Keratinocyte (primary cell): ENCODE measurements at regions not wholly inside any gene's neighbourhood (a gene's known extent, or its start where the extent isn't known, plus 50 kb on each side); places are given as distances from the start of the nearest gene placed in this dataset.

ENCODE experiments used
- DNase-seq: peaks from one replicate; pipeline ENCODE4 v3.0.0-alpha.2; 2011; ENCODE audit warnings: low read depth, missing footprints, low spot score
- FAIRE-seq: peaks from 2 replicates; lab custom pipeline; 2011; peaks lifted over from hg19 to GRCh38; lab: Jason Lieb, UNC
- H2AFZ ChIP-seq: 2 replicates; pipeline ENCODE4 v1.6.0; 2012; ENCODE audit warnings: low read length, control low read depth, inconsistent platforms; ENCODE audit not compliant: control insufficient read depth
- H3K27ac ChIP-seq: 2 replicates; pipeline ENCODE4 v1.5.1; 2011; ENCODE audit warnings: low read length; ENCODE audit not compliant: control insufficient read depth, insufficient read depth
- H3K27me3 ChIP-seq: 3 replicates; pipeline ENCODE4 v1.6.0; 2011; ENCODE audit warnings: low read length; ENCODE audit not compliant: control insufficient read depth, insufficient read depth; ENCODE audit errors: extremely low read depth
- H3K36me3 ChIP-seq, 2 experiments: 2 replicates in 1 of 2; 3 replicates in 1 of 2; pipeline ENCODE4 v1.5.1; 2011; ENCODE audit warnings: low read length in 2 of 2, mild to moderate bottlenecking in 1 of 2; ENCODE audit not compliant: control insufficient read depth in 2 of 2, insufficient read depth in 2 of 2; ENCODE audit errors: extremely low read depth in 1 of 2
- H3K4me1 ChIP-seq: 3 replicates; pipeline ENCODE4 v1.5.1; 2011; ENCODE audit warnings: low read length; ENCODE audit not compliant: control insufficient read depth, insufficient read depth; ENCODE audit errors: extremely low read depth
- H3K4me2 ChIP-seq: 3 replicates; pipeline ENCODE4 v1.6.0; 2011; ENCODE audit warnings: low read depth, low read length; ENCODE audit not compliant: control insufficient read depth, insufficient read depth; ENCODE audit errors: extremely low read depth
- H3K4me3 ChIP-seq, 3 experiments: fragments of 200-600 bp in 1 of 3; sonication (generic) in 1 of 3; 2 replicates in 2 of 3; 3 replicates in 1 of 3; pipeline ENCODE4 v1.5.1; 2011 to 2016; ENCODE audit warnings: low read length in 3 of 3, mild to moderate bottlenecking in 3 of 3, control low read depth in 2 of 3, inconsistent platforms in 1 of 3, low read depth in 1 of 3, mixed read lengths in 1 of 3, mixed run types in 1 of 3, moderate library complexity in 1 of 3; ENCODE audit not compliant: control insufficient read depth in 2 of 3, insufficient read depth in 2 of 3; ENCODE audit errors: extremely low read depth in 1 of 3
- H3K79me2 ChIP-seq: 2 replicates; pipeline ENCODE4 v1.6.0; 2012; ENCODE audit warnings: low read length; ENCODE audit not compliant: control insufficient read depth, insufficient read depth
- H3K9ac ChIP-seq: 3 replicates; pipeline ENCODE4 v1.6.0; 2011; ENCODE audit warnings: low read length; ENCODE audit not compliant: control insufficient read depth, insufficient read depth; ENCODE audit errors: extremely low read depth
- H3K9me1 ChIP-seq: 3 replicates; pipeline ENCODE4 v1.6.0; 2011; ENCODE audit warnings: low read length; ENCODE audit not compliant: control insufficient read depth, insufficient read depth; ENCODE audit errors: extremely low read depth
- H3K9me3 ChIP-seq: 2 replicates; pipeline ENCODE4 v1.5.1; 2012; ENCODE audit warnings: low read depth, low read length; ENCODE audit not compliant: control insufficient read depth
- H4K20me1 ChIP-seq: 3 replicates; pipeline ENCODE4 v1.6.0; 2011; ENCODE audit warnings: low read length; ENCODE audit not compliant: control insufficient read depth, insufficient read depth; ENCODE audit errors: extremely low read depth
- EZH2 ChIP-seq: IDR thresholded peaks from one replicate; pipeline ENCODE4 v1.6.1; 2012; ENCODE audit warnings: inconsistent platforms, mild to moderate bottlenecking, low read length, moderate library complexity
- dilution Hi-C: fragments of 300-500 bp; cut with MboI; formaldehyde crosslinking; loops from one replicate; pipeline ENCODE4 v1.7.0; 2020; ENCODE audit warnings: low sequenced_read_pairs; ENCODE audit not compliant: extremely low pct_ligation_motif_present
- TF ChIP-seq, protein P1 (sequence below), 3 experiments: IDR thresholded peaks in 1 of 3; conservative IDR thresholded peaks in 1 of 3; optimal IDR thresholded peaks in 1 of 3; 2 replicates in 2 of 3; 3 replicates in 1 of 3; pipeline versions ENCODE3 to v1.5.1; 2011; ENCODE audit warnings: low read length in 3 of 3, mild to moderate bottlenecking in 3 of 3, moderate library complexity in 2 of 3, control low read depth in 1 of 3, inconsistent platforms in 1 of 3; ENCODE audit not compliant: insufficient read depth in 2 of 3; ENCODE audit errors: extremely low read depth in 1 of 3

DNA sequence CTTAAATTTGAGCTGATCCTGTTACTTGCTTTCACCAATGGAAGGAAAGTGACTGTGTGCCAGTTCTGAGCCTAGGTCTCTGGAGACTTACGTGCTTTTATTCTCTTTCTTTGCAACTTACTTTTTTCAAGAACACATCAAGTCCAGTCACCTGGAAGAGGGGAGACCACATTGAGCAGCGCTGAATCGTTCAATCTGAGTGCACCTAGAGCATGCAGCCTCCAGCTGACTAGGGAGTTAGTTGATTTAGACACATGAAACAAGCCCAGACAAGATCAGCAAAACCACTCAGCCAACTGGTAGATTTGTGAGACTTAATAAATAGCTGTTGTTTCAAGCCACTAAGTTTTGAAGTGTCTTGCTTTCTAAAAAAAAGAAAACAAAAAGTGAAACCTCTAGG, 1014.8 kb upstream of the FBXO33 start:
- H3K36me3 ChIP-seq = no peaks in the 10 kb centered on the region
- no peak overlapping the region for H3K9ac ChIP-seq
- H4K20me1 ChIP-seq = no peaks in the 10 kb centered on the region
- no peak overlapping the region for H3K4me2 ChIP-seq
- TF ChIP-seq EZH2 = no peak
- TF ChIP-seq, protein P1, sequence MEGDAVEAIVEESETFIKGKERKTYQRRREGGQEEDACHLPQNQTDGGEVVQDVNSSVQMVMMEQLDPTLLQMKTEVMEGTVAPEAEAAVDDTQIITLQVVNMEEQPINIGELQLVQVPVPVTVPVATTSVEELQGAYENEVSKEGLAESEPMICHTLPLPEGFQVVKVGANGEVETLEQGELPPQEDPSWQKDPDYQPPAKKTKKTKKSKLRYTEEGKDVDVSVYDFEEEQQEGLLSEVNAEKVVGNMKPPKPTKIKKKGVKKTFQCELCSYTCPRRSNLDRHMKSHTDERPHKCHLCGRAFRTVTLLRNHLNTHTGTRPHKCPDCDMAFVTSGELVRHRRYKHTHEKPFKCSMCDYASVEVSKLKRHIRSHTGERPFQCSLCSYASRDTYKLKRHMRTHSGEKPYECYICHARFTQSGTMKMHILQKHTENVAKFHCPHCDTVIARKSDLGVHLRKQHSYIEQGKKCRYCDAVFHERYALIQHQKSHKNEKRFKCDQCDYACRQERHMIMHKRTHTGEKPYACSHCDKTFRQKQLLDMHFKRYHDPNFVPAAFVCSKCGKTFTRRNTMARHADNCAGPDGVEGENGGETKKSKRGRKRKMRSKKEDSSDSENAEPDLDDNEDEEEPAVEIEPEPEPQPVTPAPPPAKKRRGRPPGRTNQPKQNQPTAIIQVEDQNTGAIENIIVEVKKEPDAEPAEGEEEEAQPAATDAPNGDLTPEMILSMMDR (optimal IDR thresholded peaks at IDR 0.05 in 1 of 3, IDR thresholded peaks at IDR 0.05 in 1 of 3, conservative IDR thresholded peaks at IDR 0.05 in 1 of 3; ENCODE audit: extremely low read depth in 1 of 3, insufficient read depth in 2 of 3, low read length in 3 of 3) = no peak
- dilution Hi-C loops = no loop called here
- no peaks in the 10 kb centered on the region for H3K79me2 ChIP-seq
- H3K4me1 ChIP-seq = no peaks in the 10 kb centered on the region
- no peaks in the 10 kb centered on the region for H3K27me3 ChIP-seq
- H3K4me3 ChIP-seq = no peak overlapping the region
- no peak overlapping the region for H2AFZ ChIP-seq
- no peaks in the 10 kb centered on the region for H3K9me1 ChIP-seq
- DNase-seq (no peak), FAIRE-seq (no peak)
- H3K9me3 ChIP-seq = no peaks in the 10 kb centered on the region
- no peak overlapping the region for H3K27ac ChIP-seq

- Histone ChIP-seq H3K36me3 (no peaks in the 10 kb centered on the region), H3K9me1 (no peaks in the 10 kb centered on the region), H3K9ac (no peak overlapping the region), H3K9me3 (peaks cover 2% of the 10 kb centered on the region), H3K27me3 (no peaks in the 10 kb centered on the region), H3K4me1 (no peaks in the 10 kb centered on the region), H4K20me1 (no peaks in the 10 kb centered on the region), H3K79me2 (no peaks in the 10 kb centered on the region), H3K27ac (no peak overlapping the region), H3K4me3 (no peak overlapping the region), H2AFZ (no peak overlapping the region), H3K4me2 (no peak overlapping the region)
- dilution Hi-C loops = no loop called here
- DNase-seq (no peak), FAIRE-seq (no peak)
- TF ChIP-seq, protein P1 (optimal IDR thresholded peaks at IDR 0.05 in 1 of 3, IDR thresholded peaks at IDR 0.05 in 1 of 3, conservative IDR thresholded peaks at IDR 0.05 in 1 of 3; ENCODE audit: extremely low read depth in 1 of 3, insufficient read depth in 2 of 3, low read length in 3 of 3) = no peak
- no peak for TF ChIP-seq EZH2
Measured at GRCh38 chr14:40445020-40445419, 1012.8 kb upstream of the FBXO33 start.
